ENCODE measurements at regions not wholly inside any gene's neighbourhood (a gene's known extent, or its start where the extent isn't known, plus 50 kb on each side); places are given as distances from the start of the nearest gene placed in this dataset.

DNA sequence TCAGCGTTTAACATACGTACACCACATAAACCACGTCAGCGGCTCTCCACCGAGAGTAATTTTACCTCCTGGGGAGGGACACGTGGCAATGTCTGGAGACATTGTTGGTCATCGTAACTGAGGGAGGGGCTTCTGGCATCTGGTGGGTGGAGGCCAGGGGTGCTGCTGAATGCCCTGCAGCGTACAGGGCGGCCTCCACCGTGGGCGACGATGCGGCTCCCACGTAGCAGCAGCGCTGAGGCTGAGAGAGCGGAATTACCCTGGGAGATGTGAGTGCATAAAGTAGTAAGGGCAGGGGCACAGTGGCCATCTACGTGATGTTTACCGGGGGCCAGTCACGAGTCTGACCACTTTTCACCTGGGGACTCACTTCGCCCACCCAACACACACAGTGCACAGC is 212.4 kb downstream of the RBFOX3 start:
- no peak overlapping the region for H3K27ac ChIP-seq (ENCODE audit: insufficient read length, low read depth, low read length)
- no peak overlapping the region for H3K9ac ChIP-seq (ENCODE audit: extremely low read depth, insufficient read length, low read length)
- no peaks in the 10 kb centered on the region for H3K9me3 ChIP-seq (ENCODE audit: control insufficient read depth, low read depth, low read length)
- no peaks in the 10 kb centered on the region for H4K20me1 ChIP-seq (ENCODE audit: control insufficient read depth, insufficient read depth, insufficient read length)
- H2AK5ac ChIP-seq (ENCODE audit: insufficient read length, low read length): no peak overlapping the region
- DNase-seq: no peak
- no peak overlapping the region for H4K91ac ChIP-seq (ENCODE audit: insufficient read length, low read depth, low read length)
- H3T11ph ChIP-seq (ENCODE audit: low read length): no peak overlapping the region
- H3K14ac ChIP-seq (ENCODE audit: insufficient read depth, low read length): no peak overlapping the region
- no peaks in the 10 kb centered on the region for H3K79me2 ChIP-seq (ENCODE audit: insufficient read depth, low read length)
- no peaks in the 10 kb centered on the region for H3K4me1 ChIP-seq (ENCODE audit: insufficient read depth, low read length)
- no peak overlapping the region for H2BK120ac ChIP-seq (ENCODE audit: low read depth, low read length, poor library complexity, severe bottlenecking)
- H2AFZ ChIP-seq (ENCODE audit: low read length): no peak overlapping the region
- H2BK12ac ChIP-seq (ENCODE audit: insufficient read length, low read depth, low read length): no peak overlapping the region
- H3K18ac ChIP-seq (ENCODE audit: insufficient read length, low read depth, low read length): no peak overlapping the region
- peaks cover 8% of the 10 kb centered on the region; the same call in 1 of the 2 replicates for H3K27me3 ChIP-seq (ENCODE audit: insufficient read depth, low read length)
- H3K4me3 Mint-ChIP-seq: no peak overlapping the region; a peak in 1 of 5 replicates
- H3K23ac ChIP-seq (ENCODE audit: insufficient read length, low read depth, low read length): no peak overlapping the region
- no peak overlapping the region for H3K56ac ChIP-seq (ENCODE audit: insufficient read length, low read depth, low read length)
- no peak overlapping the region for H2BK15ac ChIP-seq (ENCODE audit: low read depth, low read length)
- no peak overlapping the region for H3K4me2 ChIP-seq (ENCODE audit: insufficient read depth, insufficient read length, low read length)
- WGBS (ENCODE audit: extremely low coverage, insufficient read length, low lambda C conversion rate): no CpG with 5 or more reads among the region's 20 CpGs
- TF ChIP-seq, protein P1, sequence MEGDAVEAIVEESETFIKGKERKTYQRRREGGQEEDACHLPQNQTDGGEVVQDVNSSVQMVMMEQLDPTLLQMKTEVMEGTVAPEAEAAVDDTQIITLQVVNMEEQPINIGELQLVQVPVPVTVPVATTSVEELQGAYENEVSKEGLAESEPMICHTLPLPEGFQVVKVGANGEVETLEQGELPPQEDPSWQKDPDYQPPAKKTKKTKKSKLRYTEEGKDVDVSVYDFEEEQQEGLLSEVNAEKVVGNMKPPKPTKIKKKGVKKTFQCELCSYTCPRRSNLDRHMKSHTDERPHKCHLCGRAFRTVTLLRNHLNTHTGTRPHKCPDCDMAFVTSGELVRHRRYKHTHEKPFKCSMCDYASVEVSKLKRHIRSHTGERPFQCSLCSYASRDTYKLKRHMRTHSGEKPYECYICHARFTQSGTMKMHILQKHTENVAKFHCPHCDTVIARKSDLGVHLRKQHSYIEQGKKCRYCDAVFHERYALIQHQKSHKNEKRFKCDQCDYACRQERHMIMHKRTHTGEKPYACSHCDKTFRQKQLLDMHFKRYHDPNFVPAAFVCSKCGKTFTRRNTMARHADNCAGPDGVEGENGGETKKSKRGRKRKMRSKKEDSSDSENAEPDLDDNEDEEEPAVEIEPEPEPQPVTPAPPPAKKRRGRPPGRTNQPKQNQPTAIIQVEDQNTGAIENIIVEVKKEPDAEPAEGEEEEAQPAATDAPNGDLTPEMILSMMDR (conservative IDR thresholded peaks at IDR 0.05): no peak
- no peaks in the 10 kb centered on the region; a peak in 1 of 5 replicates for H3K9me3 Mint-ChIP-seq
- H2BK5ac ChIP-seq (ENCODE audit: insufficient read length, low read length): no peak overlapping the region
- peaks cover 73% of the 10 kb centered on the region for H3K27me3 Mint-ChIP-seq (ENCODE audit: low read depth)
- no peaks in the 10 kb centered on the region for H3K79me1 ChIP-seq (ENCODE audit: insufficient read depth, low read depth, low read length, poor library complexity, severe bottlenecking)
- peaks cover 17 to 32% of the 10 kb centered on the region in 2 experiments for H3K4me1 Mint-ChIP-seq
- peaks cover 13% of the 10 kb centered on the region for H3K23me2 ChIP-seq (ENCODE audit: insufficient read length, low read depth, low read length, poor library complexity, severe bottlenecking)
- H2BK20ac ChIP-seq (ENCODE audit: low read depth, low read length, poor library complexity, severe bottlenecking): no peak overlapping the region
- H4K8ac ChIP-seq (replicated peaks; ENCODE audit: insufficient read length, low read depth, low read length): no peak overlapping the region
- no peak overlapping the region for H4K5ac ChIP-seq (ENCODE audit: insufficient read length, low read depth, low read length)
- no peaks in the 10 kb centered on the region; a peak in 1 of 7 replicates for H3K36me3 Mint-ChIP-seq (ENCODE audit: insufficient read depth in 1 of 3, low read depth in 3 of 3)
- H3K27ac Mint-ChIP-seq: no peak overlapping the region
- no peak overlapping the region for H3K4ac ChIP-seq (ENCODE audit: low read depth, low read length)

Data from H9 (cell line).